SIG-M5 treated with dmso at 0.1 percent for 504 hours (cell line): ENCODE measurements at regions not wholly inside any gene's neighbourhood (a gene's known extent, or its start where the extent isn't known, plus 50 kb on each side); places are given as distances from the start of the nearest gene placed in this dataset.

Experiments used
- DNase-seq: peaks from one replicate; lab custom pipeline; 2025; ENCODE audit not compliant: unreplicated experiment; lab: John Stamatoyannopoulos, UW

DNA sequence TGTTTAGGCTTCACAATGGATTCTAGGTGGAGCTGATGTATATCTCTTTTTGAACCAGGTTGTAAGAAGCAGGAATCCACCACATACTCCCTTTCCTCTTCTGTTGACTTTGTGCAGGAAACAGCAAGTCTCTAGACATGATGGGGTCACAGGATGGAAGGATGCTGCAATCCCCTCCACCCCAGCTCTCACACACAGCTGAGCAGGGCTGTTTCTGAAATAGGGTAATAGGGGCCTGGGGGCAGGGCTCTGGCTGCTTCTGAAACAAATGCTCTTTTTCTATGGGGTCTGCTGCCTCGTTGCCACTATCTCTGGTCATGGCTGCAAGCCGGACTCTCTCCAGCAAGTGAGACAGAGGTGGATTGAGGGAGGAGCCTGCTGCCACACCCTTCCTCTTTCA lies 148.9 kb downstream of the SOX11 start:
- DNase-seq, result no peak

DNA sequence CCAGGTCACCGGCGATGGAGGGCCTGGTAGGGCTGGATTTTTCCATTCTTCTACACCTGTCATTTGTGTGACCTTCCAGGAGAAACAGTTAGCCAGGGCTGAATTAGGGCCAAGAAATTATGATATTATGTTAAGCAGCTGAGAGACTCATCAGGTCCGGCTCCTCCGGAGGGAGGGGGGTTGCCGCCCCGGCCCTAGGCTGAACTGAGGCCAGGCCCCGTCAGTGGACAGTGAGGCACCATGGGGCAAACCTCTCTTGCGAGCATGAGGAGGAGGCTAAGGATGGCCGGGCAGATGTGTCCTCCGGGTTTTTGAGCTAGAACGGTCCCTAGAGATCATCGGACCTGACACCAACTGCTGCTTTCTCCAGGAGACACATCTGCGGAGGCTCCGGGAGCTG lies 150.1 kb downstream of the SOX11 start:
- no peak for DNase-seq

DNA sequence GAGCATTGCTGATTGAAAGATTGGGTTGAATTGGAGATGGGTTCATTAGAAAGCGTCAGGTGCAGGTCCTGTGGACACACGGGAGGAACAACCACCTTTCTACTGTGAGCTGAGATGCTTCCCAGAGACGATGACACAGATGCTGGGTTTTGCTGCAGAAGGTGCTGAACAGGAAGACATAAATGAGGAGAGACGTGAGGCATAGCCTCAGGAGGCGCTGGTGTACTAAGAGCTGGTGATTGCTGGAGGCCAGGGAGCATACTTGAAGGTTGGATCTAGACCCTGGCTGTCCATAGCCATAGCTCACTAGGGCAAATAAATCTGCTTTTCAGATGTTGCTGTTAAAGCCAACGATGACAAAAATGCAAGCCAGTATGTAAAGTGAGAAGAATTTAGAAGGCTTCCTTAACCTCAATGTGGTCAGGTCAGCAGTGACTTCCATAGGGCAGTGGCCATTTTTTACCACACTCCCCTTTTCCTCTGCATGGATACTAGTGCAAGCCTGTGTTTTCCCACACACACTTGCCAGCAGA lies 153.7 kb downstream of the SOX11 start:
- DNase-seq, result no peak

DNA sequence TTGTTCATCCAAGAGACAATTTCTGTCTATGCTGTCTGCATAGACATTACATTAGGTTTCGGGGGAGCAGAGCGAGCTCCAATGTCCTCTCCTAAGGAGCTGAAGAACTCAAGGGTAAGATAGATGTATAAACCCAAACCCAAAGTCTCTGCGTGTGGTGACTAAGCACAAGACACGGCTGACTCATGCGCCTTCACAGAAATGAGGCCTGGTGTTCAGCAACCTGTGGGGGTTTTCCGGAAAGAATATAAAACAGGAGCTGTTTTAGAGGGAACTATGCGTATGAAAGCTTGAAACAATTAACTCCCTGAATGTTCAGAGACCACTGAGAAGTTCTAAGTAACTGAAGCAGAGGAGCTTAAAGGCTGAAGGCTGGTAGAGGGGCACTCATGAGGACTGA lies 154.7 kb downstream of the SOX11 start:
- DNase-seq, result no peak

DNA sequence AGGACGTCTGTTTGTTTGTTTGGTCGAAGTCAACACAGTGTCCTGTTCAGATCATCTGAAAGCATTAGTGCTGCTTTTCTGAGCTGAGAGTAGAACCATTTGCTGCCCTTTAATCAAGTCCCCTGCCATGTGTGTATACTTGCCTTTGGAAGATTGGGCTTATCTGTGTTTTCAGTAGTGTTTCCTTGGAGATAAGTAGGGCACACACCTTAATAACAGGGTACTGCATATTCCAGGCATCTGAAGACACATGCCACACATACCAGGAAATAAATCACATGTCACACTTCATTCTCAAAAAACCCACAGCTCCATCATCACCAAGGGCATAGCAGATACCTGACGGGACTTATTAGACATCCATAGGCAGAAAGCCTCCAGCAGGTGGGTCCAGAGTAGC lies 157.4 kb downstream of the SOX11 start:
- no peak for DNase-seq

DNA sequence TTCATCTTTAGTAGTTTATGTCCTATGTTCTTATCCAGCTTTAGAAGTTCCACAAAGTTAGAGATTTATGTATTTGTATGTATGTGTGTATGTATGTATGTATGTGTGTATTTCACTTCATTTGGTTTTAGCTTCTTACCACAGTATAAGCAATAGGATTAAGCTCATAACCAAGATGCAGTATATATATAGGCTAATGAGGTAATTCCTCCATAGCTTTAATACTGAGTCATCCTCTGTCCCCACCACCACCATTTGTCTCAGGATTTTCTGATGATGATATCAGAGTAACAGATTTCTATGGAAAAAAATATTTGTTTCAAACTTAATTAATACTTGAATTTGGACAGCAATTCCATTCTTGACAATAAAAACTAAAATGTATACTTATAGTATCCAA lies 159.2 kb downstream of the SOX11 start:
- no peak for DNase-seq

DNA sequence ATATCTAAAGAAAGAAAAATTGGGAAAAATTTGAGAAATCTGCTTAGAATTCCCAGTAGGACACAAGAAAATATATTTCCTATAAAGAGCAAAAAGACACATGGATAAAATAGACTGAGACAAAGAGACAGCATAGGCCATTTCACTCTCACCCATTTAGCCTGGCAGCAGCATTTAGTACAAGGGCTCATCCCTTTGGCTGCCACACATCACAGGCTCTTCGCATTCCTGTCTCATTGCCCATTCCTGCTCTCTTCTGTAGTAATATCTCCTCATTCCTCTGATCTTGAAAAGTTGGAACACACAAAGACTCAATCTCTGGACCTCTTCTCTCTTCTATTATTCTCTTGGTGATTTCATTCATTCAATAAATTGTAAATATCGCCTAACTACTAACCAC lies 162.6 kb downstream of the SOX11 start:
- DNase-seq, result no peak

DNA sequence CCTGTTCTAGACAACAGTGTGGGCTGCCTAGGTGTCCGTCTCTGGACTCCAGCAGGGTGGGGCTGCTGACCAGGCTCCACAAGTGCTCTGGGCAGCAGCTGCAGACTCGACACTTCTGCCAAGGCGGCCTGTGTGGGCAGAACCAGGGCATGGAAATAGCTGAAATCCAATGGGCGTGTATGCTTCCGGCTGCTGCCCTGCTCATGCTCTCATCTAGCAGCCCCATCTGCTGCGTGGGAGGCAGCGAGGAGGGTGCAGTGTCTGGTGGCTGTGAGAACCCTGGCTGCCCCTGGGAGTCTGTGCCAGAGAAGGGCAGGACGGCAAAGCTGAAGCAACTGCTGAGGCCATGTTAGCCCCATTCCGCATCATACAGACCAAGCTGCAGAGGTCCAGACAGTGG lies 174.9 kb downstream of the SOX11 start:
- no peak for DNase-seq

DNA sequence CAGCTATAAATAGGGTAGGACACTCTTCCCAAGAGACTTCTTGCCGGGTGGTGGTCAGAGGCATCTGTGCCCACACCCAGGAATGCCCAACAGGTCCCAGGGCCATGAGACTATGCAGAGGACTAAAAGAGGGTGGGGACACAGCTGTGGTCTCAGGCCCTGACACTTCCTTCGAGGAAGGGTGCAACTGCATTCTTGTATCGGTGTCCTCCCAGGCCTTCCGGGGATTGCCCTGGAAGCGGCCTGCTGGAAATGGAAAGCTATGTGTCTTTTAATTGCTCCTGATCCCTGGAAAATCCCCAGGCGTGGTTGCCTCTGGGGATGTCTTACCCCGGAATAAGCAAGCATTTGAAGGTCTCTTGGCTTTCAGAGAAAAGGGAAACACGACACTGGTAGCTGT lies 176.7 kb downstream of the SOX11 start:
- no peak for DNase-seq

DNA sequence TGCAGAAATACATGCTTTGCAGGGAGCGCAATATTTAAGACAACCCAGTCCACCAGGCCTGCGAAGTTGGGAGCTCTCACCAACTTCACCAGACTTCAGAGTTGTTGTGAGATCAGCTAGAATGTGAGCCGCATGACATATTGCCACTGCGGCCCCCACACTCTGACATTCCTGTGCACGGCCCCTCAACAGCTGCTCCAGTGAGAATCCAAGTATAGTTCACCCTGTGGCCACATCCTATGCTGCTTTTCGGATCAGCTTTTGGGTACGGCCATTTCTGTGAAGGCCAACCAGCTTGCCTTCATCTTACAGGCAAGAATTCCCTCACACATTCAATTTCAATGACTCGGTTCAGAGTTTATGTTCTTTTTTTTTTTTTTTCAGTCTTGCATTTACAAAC lies 177.8 kb downstream of the SOX11 start:
- no peak for DNase-seq

DNA sequence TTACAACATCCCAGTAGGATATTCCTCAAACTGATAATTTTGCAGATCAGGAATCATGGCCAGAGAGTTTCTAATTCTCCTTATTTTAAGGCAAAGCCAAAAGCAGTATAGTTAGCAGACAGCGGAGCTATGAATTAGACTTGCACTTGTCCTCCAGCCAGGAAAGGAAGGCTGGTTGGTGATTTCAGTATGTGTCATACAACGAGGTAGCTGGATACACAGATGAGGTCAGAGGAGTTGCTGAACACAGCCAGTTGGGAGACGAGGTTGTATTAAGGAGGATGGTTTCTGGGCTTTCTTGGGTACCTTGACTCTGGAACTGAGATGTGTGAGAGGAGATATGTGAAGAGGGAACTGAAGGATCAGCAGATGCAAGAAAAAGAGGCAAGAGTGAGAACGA lies 185.2 kb downstream of the SOX11 start:
- DNase-seq, result no peak

DNA sequence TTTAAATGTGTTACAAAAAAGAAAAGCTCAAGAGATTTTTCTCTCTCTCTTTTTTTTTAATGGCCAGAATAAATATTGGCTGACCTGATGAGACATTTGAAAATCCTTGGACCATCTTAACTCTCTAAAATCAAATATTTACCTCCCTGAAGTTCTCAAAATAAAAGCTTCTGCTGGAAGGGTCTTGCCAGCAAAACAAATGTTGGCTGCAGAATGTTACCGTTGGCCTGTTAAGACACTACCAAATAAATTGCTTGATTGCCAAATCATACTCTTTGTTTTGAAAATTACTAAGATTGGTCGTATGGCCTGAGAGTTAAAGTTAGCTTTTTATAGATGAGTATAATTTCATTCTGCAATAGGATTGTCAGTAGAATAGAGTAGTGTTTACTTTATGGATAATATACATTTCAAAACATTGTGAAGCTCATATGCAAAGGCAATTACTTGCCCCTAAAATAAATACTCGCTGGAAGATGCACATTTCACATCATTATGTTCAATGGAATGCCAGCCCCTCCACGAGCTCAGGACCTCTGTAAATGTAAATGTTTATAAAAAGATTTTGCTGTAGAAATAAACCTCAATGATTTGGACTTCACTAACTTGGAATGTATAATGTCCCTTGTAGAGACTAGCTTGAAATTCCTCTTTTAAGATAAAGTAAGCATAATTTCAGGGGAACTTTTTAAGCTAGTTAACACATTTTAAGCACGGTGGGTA lies 193.4 kb downstream of the SOX11 start:
- no peak for DNase-seq

DNA sequence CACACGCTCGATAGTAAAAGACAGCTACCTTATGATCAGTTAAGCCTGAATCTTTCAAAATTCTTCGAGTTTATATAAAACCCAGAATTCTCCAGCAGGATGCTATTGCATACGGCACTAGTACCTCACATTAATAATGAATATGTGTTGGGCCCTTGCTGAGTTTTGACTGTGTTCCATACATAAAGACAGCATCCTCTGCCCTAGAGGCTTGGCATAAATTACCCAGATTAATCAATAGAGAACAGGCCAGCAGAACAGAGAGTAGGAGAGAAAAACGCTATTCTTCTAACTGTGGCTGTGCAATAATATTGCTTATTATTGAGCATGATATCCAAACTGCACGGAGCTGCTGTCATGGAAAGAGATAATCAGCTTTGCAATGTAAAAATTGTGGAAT lies 194.3 kb downstream of the SOX11 start:
- DNase-seq, result no peak

DNA sequence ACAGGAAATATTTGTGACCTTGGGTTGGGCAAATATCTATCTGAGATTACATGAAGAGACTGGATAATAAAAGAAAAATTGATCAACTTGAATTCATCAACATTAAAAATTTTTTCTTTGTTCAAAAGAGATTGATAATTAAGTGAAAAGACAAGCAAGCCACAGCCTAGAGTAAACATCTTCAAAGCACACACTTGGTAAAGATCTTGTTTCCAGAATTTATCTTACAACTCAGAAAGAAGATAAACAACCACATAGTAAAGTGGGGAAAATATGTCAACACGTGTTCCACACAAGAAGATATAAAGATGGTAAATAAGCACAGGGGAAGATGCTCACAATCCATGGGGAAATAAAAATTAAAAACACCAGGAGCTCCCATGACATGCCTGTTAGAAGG lies 195.9 kb downstream of the SOX11 start:
- no peak for DNase-seq

DNA sequence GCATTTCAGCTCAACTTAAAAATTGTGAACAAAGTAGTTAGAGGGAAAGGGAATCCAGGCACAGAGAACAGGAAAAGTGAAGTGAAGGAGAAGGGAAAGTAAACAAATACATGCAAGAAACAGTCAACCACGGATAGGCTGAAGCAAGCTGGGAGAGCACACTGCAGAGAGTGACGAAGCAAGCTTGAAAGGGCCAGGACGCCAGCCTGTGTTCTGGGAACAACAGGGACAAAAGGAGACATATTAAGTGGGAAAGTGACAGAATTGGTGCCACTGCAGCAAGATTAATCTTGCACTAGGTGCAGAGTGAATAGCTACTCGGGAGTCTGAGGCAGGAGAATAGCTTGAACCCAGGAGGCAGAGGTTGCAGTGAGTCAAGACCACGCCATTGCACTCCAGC lies 197.3 kb downstream of the SOX11 start:
- no peak for DNase-seq

DNA sequence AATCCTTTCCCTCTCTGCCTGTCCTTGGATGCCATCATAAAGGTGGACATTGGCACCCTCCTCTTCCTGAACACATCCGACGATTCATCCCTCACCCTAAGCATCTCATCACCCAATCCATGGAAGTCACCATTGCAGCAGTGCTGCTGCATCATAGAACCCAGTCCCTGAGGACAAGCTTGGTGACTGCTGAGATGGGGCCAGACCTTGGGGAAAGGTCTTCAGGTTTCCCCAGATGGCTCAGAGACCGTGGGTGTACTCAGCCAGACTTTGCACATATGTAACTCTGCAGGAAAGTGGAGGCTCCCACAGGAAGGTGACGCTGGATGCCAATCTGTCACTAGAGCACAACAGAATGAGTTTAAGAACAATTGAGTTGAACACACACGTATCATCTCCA lies 202.2 kb downstream of the SOX11 start:
- no peak for DNase-seq

DNA sequence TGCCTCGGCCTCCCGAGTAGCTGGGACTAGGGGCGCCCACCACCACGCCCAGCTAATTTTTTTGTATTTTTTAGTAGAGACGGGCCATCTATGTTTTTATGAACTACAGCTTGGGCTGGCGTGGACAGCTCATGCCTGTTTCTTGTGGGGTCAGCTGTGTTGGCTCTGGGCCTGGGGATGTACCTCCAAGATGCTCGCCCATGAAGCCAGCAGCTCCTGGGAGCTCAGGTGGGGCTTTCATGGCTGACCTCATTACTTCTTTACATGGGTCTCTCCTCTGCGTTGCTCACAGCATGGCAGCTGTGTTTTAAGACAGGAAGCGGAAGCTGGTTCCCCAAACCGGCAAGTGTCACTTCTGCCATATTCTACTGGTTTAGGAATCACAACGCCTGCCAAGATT lies 203.1 kb downstream of the SOX11 start:
- no peak for DNase-seq

DNA sequence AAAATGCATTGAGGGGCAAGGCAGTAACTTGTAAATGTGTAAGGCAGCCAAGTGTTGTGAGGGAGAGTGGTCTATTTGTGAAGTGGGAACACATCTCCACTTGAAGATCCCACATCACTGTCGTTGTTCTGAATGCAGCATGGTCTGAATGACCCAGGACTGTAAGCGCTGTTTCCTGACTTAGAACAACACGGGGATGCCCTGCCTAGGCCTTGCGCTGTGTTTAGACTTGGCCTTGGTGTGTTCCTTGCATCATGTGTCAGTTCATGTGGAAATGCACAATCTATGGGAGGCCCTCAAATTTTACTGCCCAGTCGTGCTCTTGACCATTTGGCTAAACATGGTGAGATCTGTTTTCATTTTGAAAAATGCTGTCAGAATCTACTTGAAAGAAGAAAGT lies 205.1 kb downstream of the SOX11 start:
- DNase-seq, result no peak

DNA sequence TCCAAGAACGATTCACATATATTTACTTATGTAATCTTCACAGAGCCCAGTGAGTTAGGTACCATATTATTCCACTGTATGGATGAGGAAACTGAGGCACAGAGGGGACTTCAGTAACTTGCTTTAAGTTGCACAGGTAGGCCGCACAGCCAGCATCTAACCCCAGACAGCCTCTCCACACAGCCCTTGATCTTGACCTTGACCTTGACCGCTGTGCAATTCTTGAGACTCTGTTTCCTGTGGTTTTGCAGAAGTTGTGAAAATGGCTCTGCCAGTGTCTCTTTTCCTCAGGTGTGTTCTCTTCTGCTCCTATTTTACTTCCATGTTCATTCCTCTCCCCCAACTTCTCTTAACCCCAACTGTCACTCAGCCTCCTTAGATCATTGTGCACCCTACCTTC lies 206.5 kb downstream of the SOX11 start:
- DNase-seq, result no peak

DNA sequence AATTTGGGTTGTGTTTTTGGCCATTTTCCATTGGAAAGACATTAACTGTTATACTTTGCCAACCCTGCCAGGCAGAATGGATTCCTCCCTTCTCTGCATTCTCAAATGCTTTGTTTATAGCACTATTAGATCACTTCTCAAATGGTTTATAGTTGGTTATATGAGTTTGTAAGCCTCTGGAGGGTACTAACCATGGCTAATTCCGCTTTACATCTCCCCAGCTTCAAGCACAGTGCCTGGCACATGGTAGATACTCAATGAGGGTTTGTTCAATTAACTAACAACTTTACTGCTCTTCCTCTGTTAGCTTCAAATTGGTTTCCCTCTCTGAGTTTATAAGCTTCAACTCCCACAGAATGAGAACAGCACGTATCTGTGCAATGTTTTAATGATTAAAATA lies 213.5 kb downstream of the SOX11 start:
- DNase-seq, result no peak

DNA sequence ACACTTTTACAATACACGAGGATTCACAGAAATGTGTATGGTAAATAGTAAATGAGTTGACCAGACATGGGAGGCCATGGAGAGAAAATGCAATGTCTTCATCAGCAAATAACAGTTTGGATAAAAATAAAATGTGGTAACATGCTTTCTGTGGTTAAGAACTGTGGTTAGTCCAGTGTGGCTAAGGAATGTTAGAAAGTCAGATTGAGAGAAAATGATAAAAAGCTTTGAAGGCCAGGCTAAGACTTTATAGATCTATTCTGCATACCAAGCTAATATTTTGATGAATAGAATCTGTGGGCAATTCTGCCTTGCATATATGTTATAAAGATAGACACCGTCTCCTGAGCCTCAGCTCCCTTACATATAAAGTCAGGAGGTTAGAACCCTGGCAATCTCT lies 215.9 kb downstream of the SOX11 start:
- no peak for DNase-seq

DNA sequence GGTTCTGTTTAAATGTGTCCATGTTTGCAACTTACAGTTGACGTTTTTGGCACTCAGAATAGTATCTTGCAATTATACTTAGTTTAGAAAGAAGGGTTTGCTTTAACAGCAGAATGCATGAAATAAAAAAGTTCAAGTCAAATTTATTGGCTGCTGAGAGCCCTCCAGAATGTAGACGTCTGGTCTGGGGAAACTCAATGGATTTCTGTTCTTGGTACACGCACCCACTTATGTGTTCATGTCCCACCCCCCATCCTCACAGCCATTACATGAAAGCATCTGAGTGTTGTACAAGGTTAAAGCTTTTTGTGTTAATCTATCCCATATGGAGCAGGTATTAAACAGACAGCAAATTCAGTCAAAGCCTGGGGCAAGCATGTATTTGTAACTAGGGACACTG lies 219.5 kb downstream of the SOX11 start:
- no peak for DNase-seq

DNA sequence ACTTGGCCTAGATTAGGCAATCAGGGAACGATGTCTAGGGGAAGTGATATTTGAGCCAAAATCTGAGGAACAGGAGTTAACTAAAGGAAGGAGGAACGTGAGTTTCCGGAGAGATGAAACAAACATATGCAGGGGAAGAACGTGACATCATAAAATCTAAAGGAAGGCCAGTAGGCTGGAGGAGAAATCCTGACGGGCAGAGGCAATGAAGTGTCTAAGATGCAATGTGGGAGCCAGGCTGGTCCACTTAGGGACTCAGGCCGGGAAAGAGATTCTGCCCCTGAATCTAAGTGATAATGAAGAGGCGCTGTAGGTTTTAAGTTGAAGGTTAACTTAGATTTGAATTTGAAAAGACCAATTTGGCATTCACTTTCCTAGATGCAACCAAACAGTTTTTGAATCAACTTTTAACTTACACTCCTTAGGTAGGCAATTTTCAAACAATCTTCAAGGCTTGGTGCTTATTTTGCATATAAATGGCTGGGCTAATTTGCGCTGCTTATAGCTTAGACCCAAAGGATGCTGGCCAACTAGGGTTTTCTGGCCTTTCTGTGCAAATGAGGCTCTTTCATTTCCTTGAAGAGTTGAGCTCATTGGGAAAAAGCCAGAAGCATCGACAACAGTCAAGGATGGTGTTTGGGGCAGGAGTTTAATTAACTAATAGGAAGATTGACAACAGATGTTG lies 221.7 kb downstream of the SOX11 start:
- no peak for DNase-seq
